SW 1271 (cell line): ENCODE measurements at regions not wholly inside any gene's neighbourhood (a gene's known extent, or its start where the extent isn't known, plus 50 kb on each side); places are given as distances from the start of the nearest gene placed in this dataset.
"Not testable (repeated sequence)": the region's sequence is repeated elsewhere in the genome, so short reads cannot be mapped to it uniquely, and the experiment has no call there.

ENCODE experiments used
- DNase-seq, 2 experiments: peaks; one replicate each; lab custom pipeline; 2025; lab: John Stamatoyannopoulos, UW

DNA sequence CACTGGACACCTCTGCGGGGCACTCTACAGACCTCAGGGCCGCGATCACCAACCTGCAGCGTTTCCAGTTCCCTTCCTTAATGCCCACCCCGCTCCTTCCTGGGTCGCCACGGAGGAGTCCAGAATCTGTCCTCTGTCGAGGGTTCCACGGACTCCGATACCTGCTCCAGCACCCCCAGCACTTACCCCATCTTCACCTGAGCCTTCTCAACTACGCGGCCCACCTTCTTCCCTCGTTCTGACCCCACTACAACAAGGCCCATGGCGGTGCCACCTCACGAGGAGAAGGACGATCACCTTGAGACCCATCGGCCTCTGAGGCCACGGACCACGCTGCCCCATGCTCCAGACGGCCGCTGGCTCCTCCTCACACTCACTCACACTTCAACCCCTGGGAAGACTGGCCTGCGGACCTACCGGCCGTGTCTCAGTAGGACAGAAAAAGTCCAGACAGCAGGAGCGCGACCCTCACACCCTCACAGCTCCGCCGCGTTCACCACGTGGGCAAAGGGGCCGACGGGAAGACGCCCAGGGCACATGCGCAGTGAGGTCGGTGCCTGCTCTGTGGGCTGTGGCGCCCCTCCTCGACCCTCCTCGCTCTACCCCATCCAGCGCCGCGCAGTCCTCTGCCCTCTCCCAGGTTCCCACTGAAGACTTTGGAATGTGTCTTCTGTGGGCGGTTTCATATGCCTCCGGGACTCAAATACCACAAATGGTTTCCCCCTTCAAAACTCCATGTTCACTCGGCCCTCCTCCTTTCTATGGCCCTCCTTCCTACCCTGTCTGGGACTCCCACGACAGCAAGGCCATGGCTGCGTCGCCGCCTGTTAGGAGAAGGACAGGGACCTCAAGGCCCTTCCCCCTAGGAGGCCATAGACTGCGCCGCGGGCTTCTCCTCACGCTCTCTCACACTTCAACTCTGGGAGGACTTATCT lies 193.9 kb upstream of the PHF14 start:
- no peak for DNase-seq

- DNase-seq: no peak
These were observed 193.3 kb upstream of the PHF14 start for GRCh38 chr7:10780400-10780747.

DNA sequence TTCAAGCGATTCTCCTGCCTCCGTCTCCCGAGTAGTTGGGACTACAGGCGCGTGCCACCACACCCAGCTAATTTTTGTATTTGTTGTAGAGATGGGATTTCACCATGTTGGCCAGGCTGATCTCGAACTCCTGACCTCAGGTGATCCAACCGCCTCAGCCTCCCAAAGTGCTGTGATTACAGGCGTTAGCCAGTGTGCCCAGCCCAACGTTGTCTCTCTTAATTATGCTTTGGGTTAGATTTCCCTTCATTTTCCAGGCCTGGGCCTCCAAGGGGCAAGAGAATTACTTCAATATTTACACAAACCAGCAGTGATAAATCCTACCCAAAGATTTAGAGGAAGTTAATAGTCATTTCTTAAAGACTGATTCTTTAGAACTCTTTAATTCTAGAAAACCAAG lies 186.7 kb upstream of the PHF14 start:
- not testable (repeated sequence) for DNase-seq

DNA sequence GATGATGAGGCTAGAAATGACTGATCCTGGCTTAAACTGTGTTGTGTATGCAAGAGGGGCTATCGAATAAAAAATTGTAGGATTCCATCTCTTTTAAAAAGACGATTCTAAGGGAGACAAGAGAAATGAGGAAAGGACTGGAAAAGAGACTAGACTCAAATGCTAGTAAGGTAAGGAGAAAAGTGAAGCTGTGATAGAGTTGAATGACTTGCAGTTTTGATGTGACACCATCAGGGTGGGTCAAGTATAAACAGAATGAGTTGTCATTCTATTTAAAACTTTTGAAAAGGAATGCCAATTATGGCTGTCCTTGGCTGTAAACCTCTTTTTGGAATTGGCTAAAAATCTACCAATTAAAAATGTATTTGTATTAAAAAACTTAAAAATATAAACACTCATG lies 184.5 kb upstream of the PHF14 start:
- DNase-seq: no peak

DNA sequence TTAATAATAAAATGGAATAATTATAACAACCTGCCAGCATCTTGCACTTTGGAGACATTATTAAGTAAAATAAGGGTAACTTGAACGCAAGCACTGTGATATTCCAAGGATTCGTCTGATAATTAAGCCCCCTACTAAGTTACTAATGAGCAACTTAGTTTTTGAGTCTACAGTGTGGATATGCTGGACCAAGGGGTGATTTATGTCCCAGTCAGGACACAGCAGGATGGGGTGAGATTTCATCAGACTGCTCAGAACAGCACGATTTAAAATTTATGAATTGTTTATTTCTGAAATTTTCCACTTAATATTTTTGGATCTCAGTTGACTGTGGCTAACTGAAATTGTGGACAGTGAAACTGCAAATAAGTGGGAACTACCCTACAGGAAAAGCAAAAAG lies 182.8 kb upstream of the PHF14 start:
- DNase-seq: no peak

DNA sequence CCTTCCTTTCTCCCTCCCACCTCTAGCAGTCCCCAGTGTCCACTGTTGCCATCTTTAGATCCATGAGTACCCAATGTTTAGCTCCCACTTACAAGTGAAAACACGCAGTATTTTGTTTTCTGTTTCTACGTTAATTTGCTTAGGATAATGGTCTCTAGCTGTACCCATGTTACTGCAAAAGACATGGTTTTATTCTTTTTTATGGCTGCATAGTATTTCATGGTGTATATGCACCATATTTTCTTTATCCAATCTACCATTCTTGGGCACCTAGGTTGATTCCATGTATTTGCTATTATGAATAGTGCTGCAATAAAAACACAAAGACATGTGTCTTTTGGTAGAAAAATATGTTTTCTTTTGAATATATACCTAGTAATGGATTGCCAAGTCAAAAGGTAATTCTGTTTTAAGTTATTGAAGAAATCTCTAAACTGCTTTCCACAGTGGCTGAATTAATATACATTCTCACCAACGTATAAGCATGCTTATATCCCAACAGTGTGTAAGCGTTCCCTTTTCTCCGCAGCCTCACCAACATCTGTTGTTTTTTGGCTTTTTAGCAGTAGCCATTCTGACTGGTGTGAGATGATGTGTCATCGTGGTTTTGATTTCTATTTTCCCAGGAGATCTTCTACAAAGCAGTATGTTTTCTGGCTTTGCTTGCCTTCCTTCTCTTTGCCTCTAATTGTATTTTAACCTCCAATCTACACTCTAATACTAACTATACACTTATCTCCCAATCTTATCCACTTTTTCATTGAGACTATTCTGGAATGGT lies 179.5 kb upstream of the PHF14 start:
- DNase-seq: no peak

DNA sequence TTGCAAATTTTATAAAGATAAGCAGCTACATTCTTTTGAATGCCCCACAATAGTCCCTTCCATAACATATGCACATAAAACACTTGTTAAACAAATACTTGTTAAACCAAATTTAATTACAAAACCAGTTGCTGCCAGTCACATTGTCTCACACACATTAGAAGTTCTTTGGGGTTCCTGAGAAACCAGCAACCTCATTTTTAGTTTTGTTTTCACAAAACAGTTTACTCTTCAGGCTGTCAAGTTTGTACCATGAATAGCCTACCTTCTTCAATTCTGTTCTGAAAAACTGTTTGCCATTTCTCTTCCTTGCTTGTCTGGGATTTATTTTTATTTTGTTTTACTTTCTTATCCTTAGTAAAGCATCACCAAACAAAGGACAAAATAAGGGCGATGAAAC lies 176.5 kb upstream of the PHF14 start:
- DNase-seq: no peak

DNA sequence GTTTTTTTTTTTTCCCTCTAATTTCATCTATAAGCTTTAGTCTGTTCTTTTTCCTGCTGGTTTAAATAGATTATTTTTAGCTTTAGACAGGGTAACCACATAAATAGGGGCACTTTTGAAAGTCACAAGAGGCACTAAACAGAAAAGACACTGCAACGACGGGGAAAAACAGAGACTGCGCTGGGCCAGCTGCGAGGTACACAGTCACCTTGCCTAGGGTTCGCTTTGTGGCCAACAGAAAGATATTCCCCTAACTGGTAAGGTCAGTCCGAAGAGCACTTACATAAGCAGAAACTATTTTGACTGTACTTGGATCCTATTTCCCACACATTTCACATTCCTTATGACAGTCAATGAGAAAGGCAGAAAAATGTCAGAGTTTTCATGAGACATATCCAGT lies 175.6 kb upstream of the PHF14 start:
- DNase-seq: no peak

DNA sequence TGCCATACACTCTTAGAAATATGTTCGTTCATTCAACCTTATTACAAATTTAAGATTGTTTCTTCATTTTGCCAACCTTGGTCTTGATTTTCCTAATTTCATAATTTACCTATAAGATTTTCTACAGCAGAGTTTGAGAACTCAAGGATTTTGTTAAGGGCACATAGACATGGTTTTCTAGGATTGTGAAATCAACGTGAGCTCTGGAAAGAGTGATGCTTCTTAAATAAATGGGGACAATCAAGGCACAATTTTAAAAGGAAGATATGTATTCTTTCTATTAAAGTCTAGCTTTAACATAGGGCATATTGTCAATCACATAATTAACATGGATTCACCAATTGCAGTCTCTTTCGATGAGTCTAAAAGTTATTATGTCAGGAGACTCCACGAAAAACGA lies 174.2 kb upstream of the PHF14 start:
- no peak for DNase-seq

DNA sequence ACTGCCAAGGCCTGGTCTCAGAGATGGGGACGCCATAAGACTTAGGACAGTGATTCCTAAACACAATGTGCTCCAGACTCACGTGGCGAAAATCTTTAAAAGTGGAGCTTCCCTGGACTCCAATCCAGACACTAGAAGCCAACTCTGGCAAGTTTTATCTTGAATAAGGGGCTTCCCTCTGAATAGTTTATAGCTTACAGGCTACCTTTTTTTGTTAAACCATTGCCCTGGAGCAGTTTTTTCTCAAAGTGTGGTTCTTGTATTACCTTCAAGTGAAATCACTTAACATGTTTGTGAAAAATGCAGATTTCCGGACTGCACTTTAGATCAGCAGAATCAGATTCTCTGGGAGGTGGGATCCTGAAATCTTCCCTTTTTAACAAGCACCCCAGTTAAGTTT lies 171.7 kb upstream of the PHF14 start:
- no peak for DNase-seq

DNA sequence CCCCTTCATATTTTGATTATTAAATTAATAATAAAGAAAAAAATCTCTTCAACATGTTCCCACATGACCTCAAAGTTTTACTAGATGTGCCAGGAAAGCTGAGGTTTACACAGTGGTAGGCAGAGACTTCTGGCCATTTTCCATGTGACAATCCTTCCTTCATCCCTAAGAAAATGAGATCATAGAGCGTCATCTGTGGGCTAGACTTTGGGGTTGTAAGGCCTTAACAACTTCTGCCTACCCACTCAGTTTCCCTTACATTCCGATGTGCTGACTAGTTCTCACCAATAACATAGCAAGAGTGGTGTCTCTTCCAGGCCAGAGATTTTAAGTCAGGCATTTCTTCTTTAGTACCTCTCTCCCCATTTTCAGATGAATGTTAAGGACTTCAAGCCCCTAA lies 171.1 kb upstream of the PHF14 start:
- peak in 1 of 2 experiments; percentile 9 for DNase-seq

- DNase-seq: no peak
These were observed 170.0 kb upstream of the PHF14 start for GRCh38 chr7:10803720-10804119.

DNA sequence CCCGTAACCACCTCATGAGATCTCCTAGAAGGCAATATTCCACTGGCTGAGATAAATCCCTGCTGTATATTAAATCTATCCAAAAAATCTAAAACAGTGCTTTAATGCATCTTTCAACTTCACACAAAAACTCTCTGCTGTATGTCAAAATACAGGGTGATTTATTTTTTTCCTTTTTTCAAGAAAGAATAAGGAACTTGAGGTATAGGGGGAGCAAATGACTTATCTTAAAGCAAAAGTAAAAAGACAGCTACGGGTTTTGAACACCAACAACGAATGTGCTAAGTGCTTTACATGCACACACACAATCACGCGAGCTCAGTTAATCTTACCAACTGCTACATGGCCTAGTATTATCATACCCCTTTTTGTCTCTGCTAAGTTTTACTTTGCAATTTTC lies 168.9 kb upstream of the PHF14 start:
- no peak for DNase-seq

- DNase-seq: no peak
These were observed 158.1 kb upstream of the PHF14 start for GRCh38 chr7:10815546-10815945.

- no peak for DNase-seq
These were observed 152.5 kb upstream of the PHF14 start for GRCh38 chr7:10821156-10821555.

- DNase-seq: no peak
These were observed 149.5 kb upstream of the PHF14 start for GRCh38 chr7:10824154-10824553.

- DNase-seq: no peak
These were observed 135.4 kb upstream of the PHF14 start for GRCh38 chr7:10838228-10838627.

DNA sequence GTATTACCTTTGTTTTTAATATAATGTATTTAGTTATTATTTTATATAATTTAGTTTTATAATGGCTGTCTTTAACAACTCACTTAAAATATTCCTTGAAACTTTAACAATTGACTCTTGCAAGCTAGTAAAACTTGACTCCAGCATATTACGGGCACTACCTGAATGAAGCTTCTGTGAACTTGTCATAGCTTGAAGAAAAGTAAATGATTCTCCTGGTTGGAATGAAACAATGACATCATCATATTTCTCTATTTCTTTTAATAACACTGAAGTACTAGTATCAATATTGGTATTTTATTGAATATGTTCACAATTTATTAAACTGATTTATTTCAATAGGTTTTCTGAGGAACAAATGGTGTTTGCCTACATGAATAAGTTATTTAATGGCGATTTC lies 128.4 kb upstream of the PHF14 start:
- no peak for DNase-seq

DNA sequence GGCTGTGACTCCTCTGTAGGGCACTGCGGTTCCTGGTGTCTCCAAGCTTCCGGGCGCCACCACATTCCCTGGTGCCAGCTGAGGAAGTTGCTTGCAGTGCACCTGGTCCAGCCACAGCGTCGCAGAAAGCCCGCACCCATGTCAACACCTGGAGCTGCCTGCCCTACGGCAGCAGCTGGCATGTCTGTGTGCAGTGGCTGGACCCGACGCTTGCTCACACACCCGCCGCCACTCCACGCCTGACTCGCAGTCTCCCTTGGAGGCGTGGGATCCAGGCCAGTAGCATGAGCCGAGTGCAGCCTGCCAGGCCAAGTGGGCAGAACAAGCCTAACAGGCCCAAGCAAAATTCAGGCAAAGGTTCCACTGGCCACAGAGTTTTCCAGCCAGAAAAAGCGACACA lies 118.1 kb upstream of the PHF14 start:
- no peak for DNase-seq

DNA sequence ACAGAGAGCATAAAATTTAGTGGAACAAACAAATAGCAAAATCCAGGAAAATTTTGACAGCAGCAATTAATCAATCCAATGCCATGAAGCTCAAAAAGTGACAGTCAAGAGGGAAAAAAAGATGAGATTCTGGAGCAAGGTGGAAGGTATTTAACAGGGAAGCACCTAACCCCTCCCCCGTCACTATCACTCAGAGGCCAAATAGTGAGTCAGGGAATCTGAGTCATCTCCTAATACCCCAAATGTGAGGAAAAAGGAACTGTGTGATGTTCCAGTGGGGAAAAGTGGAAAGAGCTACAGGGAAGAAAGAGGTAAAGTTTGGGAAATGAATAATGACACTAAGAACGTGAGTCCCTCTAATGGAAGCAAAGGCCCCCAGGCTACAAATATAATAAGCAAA lies 113.2 kb upstream of the PHF14 start:
- no peak for DNase-seq

DNA sequence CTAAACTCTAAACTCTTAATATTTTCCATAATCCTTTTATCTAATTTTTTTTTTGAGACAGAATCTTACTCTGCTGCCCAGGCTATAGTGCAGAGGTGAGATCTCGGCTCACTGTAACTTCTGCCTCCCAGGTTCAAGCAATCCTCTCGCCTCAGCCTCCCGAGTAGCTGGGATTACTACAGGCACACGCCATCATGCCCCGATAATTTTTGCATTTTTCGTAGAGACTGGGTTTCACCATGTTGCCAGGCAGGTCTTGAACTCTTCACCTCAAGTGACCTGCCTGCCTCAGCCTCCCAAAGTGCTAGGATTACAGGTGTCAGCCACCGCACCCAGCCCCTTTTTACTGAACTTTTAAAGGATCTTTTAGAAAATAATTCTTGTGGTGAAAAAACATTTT lies 110.2 kb upstream of the PHF14 start:
- no peak for DNase-seq

GRCh38 chr7:10874666-10875065 lies 99.0 kb upstream of the PHF14 start:
- DNase-seq: no peak

GRCh38 chr7:10875080-10875479 lies 98.6 kb upstream of the PHF14 start:
- no peak for DNase-seq
